Nephron (organoid): ENCODE measurements at regions not wholly inside any gene's neighbourhood (a gene's known extent, or its start where the extent isn't known, plus 50 kb on each side); places are given as distances from the start of the nearest gene placed in this dataset.

Source experiments
- H3K27ac Mint-ChIP-seq, 3 experiments: 2 replicates each; pipeline ENCODE4 v1.8.0; 2020; ENCODE audit warnings: mixed read lengths in 3 of 3, mild to moderate bottlenecking in 2 of 3, moderate library complexity in 1 of 3
- H3K27me3 Mint-ChIP-seq: 2 replicates; pipeline ENCODE4 v1.8.0; 2021; ENCODE audit warnings: low read depth, mild to moderate bottlenecking, moderate library complexity, mixed read lengths
- H3K36me3 Mint-ChIP-seq: 2 replicates; pipeline ENCODE4 v1.8.0; 2020; ENCODE audit warnings: low read depth, mixed read lengths
- H3K4me1 Mint-ChIP-seq: 2 replicates; pipeline ENCODE4 v1.8.0; 2020; ENCODE audit warnings: mixed read lengths
- H3K4me3 Mint-ChIP-seq, 3 experiments: 2 replicates each; pipeline ENCODE4 v1.8.0; 2020; ENCODE audit warnings: mild to moderate bottlenecking in 3 of 3, mixed read lengths in 3 of 3, moderate library complexity in 2 of 3
- H3K9me3 Mint-ChIP-seq: 2 replicates; pipeline ENCODE4 v1.8.0; 2020; ENCODE audit warnings: mixed read lengths
- CTCF ChIP-seq, 3 experiments: fragments of 200-600 bp; sonication (generic); IDR thresholded peaks; one replicate each; pipeline ENCODE4 v1.5.0; 2021; ENCODE audit warnings: antibody characterized with exemption in 3 of 3; ENCODE audit not compliant: unreplicated experiment in 3 of 3

- H3K27me3 Mint-ChIP-seq, result no peaks in the 10 kb centered on the region
- H3K4me1 Mint-ChIP-seq, result peaks cover 9% of the 10 kb centered on the region
- no peak overlapping the region for H3K4me3 Mint-ChIP-seq
- H3K27ac Mint-ChIP-seq, result no peak overlapping the region
- peaks cover 5% of the 10 kb centered on the region for H3K36me3 Mint-ChIP-seq
- TF ChIP-seq CTCF (IDR thresholded peaks at IDR 0.05; ENCODE audit: unreplicated experiment in 3 of 3), result no peak
- H3K9me3 Mint-ChIP-seq, result peaks cover 23% of the 10 kb centered on the region
Observed at GRCh38 chr12:92603741-92604432, 98.9 kb upstream of the PLEKHG7 start.

GRCh38 chr12:92602930-92603623 is 99.7 kb upstream of the PLEKHG7 start:
- Mint-ChIP-seq H3K36me3 (peaks cover 5% of the 10 kb centered on the region), H3K4me1 (peaks cover 1% of the 10 kb centered on the region), H3K9me3 (peaks cover 23% of the 10 kb centered on the region), H3K27ac (no peak overlapping the region), H3K27me3 (no peaks in the 10 kb centered on the region), H3K4me3 (no peak overlapping the region)
- TF ChIP-seq CTCF (IDR thresholded peaks at IDR 0.05; ENCODE audit: unreplicated experiment in 3 of 3), result no peak

- no peak overlapping the region for H3K27ac Mint-ChIP-seq
- H3K4me3 Mint-ChIP-seq, result no peak overlapping the region
- no peak for TF ChIP-seq CTCF (IDR thresholded peaks at IDR 0.05; ENCODE audit: unreplicated experiment in 3 of 3)
- peaks cover 5% of the 10 kb centered on the region for H3K36me3 Mint-ChIP-seq
- no peaks in the 10 kb centered on the region for H3K4me1 Mint-ChIP-seq
- H3K9me3 Mint-ChIP-seq, result peaks cover 23% of the 10 kb centered on the region
- H3K27me3 Mint-ChIP-seq, result no peaks in the 10 kb centered on the region
Observed at GRCh38 chr12:92602476-92602875, 100.3 kb upstream of the PLEKHG7 start.

GRCh38 chr12:92601680-92602079 is 101.1 kb upstream of the PLEKHG7 start:
- Mint-ChIP-seq H3K9me3 (peaks cover 23% of the 10 kb centered on the region), H3K27ac (no peak overlapping the region), H3K4me1 (no peaks in the 10 kb centered on the region), H3K27me3 (no peaks in the 10 kb centered on the region), H3K36me3 (peaks cover 5% of the 10 kb centered on the region), H3K4me3 (no peak overlapping the region)
- TF ChIP-seq CTCF (IDR thresholded peaks at IDR 0.05; ENCODE audit: unreplicated experiment in 3 of 3), result no peak

- H3K4me1 Mint-ChIP-seq, result no peaks in the 10 kb centered on the region
- H3K4me3 Mint-ChIP-seq, result no peak overlapping the region
- H3K27me3 Mint-ChIP-seq, result no peaks in the 10 kb centered on the region
- no peak for TF ChIP-seq CTCF (IDR thresholded peaks at IDR 0.05; ENCODE audit: unreplicated experiment in 3 of 3)
- peaks cover 23% of the 10 kb centered on the region for H3K9me3 Mint-ChIP-seq
- H3K27ac Mint-ChIP-seq, result no peak overlapping the region
- peaks cover 5% of the 10 kb centered on the region for H3K36me3 Mint-ChIP-seq
Observed at GRCh38 chr12:92601176-92601575, 101.6 kb upstream of the PLEKHG7 start.

GRCh38 chr12:92600052-92600451 is 102.7 kb upstream of the PLEKHG7 start:
- Mint-ChIP-seq H3K9me3 (peaks cover 28% of the 10 kb centered on the region), H3K36me3 (peaks cover 5% of the 10 kb centered on the region), H3K27me3 (no peaks in the 10 kb centered on the region), H3K27ac (no peak overlapping the region), H3K4me3 (no peak overlapping the region), H3K4me1 (no peaks in the 10 kb centered on the region)
- TF ChIP-seq CTCF (IDR thresholded peaks at IDR 0.05; ENCODE audit: unreplicated experiment in 3 of 3), result no peak
